Suprapubic skin (tissue), 4 donors: ENCODE measurements at regions not wholly inside any gene's neighbourhood (a gene's known extent, or its start where the extent isn't known, plus 50 kb on each side); places are given as distances from the start of the nearest gene placed in this dataset.

Source experiments
- CTCF ChIP-seq, 2 donors: fragments of 200-600 bp in 1 of 2; fragments of 450-650 bp in 1 of 2; sonication (generic) in 1 of 2; IDR thresholded peaks; one replicate each; pipeline ENCODE4 v1.5.1; 2016 to 2019; ENCODE audit warnings: antibody characterized with exemption in 2 of 2, mild to moderate bottlenecking in 1 of 2, moderate library complexity in 1 of 2
- POLR2A ChIP-seq, 2 donors: fragments of 450-650 bp; IDR thresholded peaks; one replicate each; pipeline ENCODE4 v1.6.1; 2017; ENCODE audit warnings: antibody characterized with exemption in 2 of 2, mild to moderate bottlenecking in 2 of 2, moderate library complexity in 2 of 2
- POLR2AphosphoS5 ChIP-seq, 3 donors: sonication (generic); formaldehyde crosslinking; IDR thresholded peaks; one replicate each; pipeline ENCODE4 v1.6.1; 2017; ENCODE audit warnings: antibody characterized with exemption in 3 of 3

- no peak for TF ChIP-seq POLR2A (IDR thresholded peaks at IDR 0.05)
- TF ChIP-seq CTCF (IDR thresholded peaks at IDR 0.05), result no peak
- TF ChIP-seq POLR2AphosphoS5 (IDR thresholded peaks at IDR 0.05), result no peak
Observed at GRCh38 chr6:56714273-56714672, 71.6 kb upstream of the DST start.
